Astrocyte (in vitro differentiated cells and primary cell): ENCODE measurements at regions not wholly inside any gene's neighbourhood (a gene's known extent, or its start where the extent isn't known, plus 50 kb on each side); places are given as distances from the start of the nearest gene placed in this dataset.

Source experiments
- CTCF ChIP-seq: IDR thresholded peaks from 2 replicates; pipeline ENCODE4 v1.5.1; 2011; ENCODE audit warnings: low read depth, mild to moderate bottlenecking, inconsistent platforms, low read length, moderate library complexity; ENCODE audit not compliant: insufficient read depth
- EZH2 ChIP-seq: IDR thresholded peaks from 2 replicates; pipeline ENCODE4 v1.6.1; 2012; ENCODE audit warnings: mild to moderate bottlenecking, low read length, inconsistent platforms; ENCODE audit not compliant: insufficient read depth

DNA sequence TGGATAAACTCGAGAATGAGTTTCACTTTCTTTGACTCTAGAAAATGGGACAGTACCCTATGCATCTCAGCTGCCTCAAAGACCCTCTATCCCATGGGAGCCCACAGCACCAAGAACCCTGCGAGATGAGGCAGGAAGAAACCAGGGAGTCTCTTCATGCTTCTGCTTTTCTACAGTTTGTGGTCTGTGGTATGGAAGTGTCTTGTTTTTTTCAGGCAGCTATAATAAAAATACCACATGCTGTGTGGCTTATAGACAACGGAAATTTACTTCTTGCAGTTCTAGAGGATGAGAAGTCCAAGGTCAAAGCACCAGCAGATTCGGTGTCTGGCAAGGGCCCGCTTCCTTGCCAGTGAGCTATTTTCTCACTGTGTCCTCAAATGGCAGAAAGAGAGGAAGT, 257.9 kb downstream of the SUCLG1 start:
- no peak for TF ChIP-seq CTCF
- TF ChIP-seq EZH2, result no peak
